ENCODE measurements at regions not wholly inside any gene's neighbourhood (a gene's known extent, or its start where the extent isn't known, plus 50 kb on each side); places are given as distances from the start of the nearest gene placed in this dataset.
A peak's percentile ranks its signal among the peaks of the same experiment; 100 is the strongest.

GRCh38 chr5:68746643-68747420 is 347.0 kb upstream of the SLC30A5 start:
- DNase-seq (ENCODE audit: low read depth in 2 of 2) = no peak

DNA sequence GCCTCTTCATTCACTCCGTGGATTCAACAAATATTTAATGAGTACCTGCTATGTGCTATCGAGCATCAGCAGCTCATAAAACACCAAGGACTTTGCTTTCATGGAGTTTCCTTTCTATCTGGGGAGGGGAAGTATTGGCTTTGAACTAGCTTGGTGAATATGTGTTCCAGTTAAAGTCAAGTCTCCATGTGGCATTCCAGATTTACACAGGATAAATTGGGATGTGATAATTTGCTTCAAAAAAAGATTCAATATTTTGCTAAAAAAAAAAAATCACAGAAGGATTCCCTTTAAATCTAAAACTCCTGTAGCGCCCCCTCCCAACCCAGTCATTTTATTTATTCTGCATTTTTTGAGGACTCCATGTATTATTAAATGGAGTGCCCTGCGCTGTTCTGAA is 346.3 kb upstream of the SLC30A5 start:
- DNase-seq (ENCODE audit: low read depth in 2 of 2) = no peak

- peak in 1 of 2 experiments; percentile 33 for DNase-seq (ENCODE audit: low read depth in 2 of 2)
Measured at GRCh38 chr5:68748101-68748500, 345.7 kb upstream of the SLC30A5 start.

GRCh38 chr5:68749077-68749476 is 344.7 kb upstream of the SLC30A5 start:
- no peak for DNase-seq (ENCODE audit: low read depth in 2 of 2)

DNA sequence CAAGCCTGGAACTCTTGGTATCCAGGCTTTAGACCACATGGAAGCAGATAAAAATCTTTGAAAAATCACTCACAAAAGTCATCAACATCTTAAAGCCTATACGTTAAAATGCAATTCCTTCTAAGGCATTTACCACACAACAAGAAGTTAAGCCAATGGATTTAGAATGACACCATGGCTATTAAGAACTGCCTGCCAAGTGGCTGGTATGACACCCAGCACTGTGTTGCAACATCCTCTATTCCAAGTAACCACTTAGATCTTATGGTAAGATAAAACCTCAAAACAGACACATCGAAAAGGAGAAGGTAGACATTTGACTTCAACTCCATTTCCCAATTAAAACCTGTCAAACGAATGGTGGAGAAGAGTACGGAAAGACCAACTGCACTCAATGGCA is 344.2 kb upstream of the SLC30A5 start:
- no peak for DNase-seq (ENCODE audit: low read depth in 2 of 2)

DNA sequence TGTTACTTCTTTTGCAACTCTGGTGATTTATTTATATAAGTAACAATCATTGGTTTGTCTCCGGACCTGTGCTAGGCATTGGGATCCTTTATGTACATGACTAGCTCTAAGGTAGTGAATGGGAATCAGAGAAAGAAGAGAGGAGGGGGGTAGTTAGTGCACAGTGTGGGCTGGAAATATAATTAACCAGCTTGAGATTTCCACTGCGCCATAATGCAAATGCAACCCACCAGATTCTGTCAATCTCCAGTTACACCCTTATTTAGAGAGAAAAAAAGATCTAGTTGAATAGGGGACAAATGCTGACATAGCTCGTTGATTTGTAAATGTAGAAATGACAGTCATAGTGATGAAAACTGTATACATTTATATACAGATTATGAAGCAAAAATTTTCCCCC is 342.2 kb upstream of the SLC30A5 start:
- no peak for DNase-seq (ENCODE audit: low read depth in 2 of 2)

DNA sequence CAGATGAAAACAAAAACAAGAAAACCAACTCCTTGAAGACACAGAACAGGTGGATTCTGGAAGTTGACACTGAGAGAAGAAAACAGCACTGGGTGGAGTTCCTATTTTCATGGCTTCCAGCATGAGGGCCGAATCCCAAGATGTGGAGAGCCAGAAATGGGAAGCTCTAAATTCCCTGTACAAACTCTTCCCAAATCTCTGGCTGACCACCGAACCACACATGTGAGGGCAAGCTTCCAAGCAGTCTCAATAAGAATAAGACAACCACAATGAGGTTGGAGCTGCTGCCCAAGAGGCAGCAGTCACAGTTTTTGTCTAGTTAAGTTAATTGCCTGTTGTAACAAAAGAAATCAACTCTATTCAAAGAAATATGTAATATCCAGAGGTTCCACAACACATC is 339.3 kb upstream of the SLC30A5 start:
- DNase-seq (ENCODE audit: low read depth in 2 of 2) = no peak

- DNase-seq (ENCODE audit: low read depth in 2 of 2) = no peak
Measured at GRCh38 chr5:68755293-68755692, 338.5 kb upstream of the SLC30A5 start.

GRCh38 chr5:68757006-68757405 is 336.8 kb upstream of the SLC30A5 start:
- no peak for DNase-seq (ENCODE audit: low read depth in 2 of 2)

DNA sequence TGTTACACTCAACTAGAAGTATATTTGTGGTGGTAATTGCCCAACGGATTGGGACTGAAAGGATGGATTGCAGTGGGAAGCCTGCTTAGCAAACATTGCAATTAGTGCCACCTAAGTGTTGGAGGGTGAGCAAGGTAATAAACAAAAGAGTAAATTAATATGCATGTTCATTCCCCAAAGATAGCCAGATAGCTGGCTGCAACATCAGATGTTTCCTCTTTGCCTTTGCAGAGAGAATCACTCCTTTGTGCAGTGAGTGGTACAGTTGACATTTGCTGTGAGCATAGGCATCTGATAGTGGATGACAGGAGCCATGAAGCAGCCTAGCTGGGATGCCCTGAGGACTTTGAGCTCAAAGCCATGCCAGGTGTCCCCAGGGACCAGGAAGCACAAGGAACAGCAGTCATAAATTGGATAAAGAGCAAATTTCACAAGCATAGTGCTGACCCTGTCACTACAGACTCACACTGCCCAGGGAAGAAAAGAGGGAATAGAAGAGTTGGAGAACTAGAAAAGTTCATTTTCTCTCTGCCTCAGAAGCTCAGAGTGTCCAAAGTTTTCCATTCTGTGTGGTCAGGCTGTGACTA is 336.1 kb upstream of the SLC30A5 start:
- DNase-seq (ENCODE audit: low read depth in 2 of 2) = no peak

DNA sequence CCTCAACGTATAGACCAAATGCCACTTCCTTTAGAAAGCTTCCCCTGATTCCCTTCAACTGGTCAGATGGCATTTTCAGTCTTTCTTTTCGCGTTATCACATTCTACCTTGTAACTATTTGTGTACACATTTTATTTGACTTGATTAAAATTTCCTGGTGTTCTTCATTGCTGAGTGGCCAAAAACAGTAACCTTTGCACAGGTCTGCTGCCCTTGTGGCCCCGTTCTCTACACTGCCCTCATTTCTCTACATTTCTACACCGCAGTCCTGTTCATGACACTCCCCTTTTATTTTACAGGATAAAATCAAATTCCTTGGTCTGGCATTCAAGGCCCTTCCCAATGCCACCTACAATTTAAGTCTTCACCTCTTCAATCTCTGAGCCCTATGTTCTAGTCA is 334.2 kb upstream of the SLC30A5 start:
- DNase-seq (ENCODE audit: low read depth in 2 of 2) = no peak

DNA sequence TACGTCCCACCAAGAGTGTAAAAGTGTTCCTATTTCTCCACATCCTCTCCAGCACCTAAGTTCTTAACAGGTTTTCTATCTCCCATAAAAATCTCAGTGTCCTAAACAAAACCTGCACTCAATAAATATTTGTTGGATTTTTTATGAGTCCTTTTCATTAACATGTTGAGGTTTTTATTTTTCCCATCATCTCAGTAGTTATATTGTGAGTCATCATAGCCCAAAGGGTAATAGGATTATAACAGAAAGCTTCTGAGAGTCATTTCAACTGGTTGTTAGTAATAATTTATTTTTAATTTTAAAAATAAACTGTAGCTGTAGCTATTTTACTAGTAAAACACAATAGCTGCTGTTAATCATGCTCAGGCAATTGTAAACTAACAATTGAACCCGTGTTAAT is 331.6 kb upstream of the SLC30A5 start:
- no peak for DNase-seq (ENCODE audit: low read depth in 2 of 2)

GRCh38 chr5:68766952-68767464 is 326.8 kb upstream of the SLC30A5 start:
- DNase-seq (ENCODE audit: low read depth in 2 of 2) = no peak

DNA sequence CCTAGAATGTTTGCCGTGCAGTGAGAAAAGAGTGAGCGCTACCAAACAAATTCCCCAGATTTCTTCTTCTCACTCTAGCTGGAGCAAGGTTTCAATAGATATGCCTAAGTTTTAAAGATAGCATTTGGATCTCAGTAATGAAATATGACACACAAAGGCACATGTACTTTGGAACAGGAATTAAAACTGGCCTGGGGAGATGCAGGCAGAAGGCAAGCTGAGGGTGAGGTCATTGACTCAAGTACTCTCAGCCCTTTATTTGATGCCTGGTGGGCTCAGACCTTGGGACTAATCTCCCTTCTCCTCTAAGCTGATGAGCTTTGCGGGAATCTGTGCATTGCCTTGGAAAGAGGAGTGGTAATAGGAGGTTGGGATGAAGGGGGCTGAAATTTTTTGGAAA is 323.3 kb upstream of the SLC30A5 start:
- DNase-seq (ENCODE audit: low read depth in 2 of 2) = no peak

DNA sequence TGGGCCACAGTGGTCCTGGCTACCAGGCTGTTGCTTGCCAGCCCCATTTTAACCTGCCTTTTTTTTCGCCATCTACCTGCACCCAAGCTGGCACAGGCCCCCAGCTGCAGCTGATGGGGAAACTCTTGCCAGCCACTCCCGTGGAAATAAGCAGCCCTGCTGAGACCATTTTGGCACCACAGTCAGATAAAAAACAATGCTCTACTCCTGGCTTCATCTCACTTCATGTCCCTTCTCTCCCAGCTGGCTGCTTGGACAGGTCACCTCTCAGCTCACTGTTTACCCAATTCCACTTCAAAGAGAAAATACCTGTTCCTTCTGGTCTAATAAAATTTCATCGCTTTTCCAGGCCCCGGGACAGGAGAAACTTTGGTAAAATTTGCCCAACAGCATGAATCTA is 322.6 kb upstream of the SLC30A5 start:
- DNase-seq (ENCODE audit: low read depth in 2 of 2) = no peak

DNA sequence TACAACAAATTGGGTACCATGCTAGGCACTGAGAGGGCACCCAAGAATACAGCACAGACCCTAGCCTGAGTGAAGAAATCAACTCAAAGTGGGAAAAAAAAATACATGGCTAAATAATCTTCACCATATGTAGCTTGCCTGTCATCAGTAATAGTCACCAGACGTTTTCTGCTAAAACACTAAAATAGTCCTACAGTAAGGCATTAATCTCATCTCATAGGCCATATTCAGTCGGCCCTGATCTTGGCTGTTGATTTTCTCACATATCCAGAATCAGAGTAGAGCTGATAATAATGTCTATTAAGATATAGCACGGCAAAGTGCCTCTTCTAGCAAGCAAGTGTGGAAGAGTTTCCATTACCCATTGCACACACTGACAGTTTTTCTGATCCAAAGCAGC is 322.1 kb upstream of the SLC30A5 start:
- DNase-seq (ENCODE audit: low read depth in 2 of 2) = no peak

DNA sequence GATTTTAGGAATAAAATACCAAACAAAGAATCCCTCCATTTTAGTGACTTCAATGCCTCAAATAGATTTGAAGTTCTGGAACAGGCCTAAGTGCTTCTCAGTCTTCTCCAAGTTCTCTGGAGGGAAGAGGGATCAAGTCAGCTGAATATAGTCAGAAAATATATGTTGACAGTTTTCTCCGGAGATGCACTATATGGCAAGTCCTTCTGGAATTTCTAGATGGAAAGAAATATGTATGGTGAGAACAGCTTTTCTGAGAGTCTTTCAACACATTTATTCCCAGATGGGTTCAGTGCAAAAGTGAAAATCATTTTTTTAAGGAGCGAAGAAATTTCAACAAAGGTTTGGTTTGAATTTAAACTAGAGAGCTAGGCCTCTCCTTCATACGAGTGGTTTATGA is 317.4 kb upstream of the SLC30A5 start:
- DNase-seq (ENCODE audit: low read depth in 2 of 2) = no peak

DNA sequence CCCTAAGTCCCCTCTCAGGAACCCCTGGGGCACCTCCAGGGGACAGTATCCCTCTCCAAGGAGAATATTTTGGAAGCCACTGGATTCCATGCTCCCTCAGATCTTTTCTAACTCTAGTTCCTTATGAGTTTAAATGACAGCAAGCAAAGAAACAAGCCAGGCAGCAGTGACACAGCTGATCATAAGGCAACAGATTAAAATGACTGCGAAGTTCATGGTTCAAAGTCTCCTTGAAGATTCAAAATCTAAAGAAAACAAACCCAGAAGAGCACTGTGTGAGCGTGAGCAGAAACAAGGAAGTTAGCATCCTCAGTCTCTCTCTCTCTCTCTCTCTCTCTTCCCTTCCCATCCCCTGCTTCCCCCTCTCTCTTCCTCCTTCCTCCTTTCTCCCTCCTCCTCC is 316.7 kb upstream of the SLC30A5 start:
- DNase-seq (ENCODE audit: low read depth in 2 of 2) = no peak

- no peak for DNase-seq (ENCODE audit: low read depth in 2 of 2)
Measured at GRCh38 chr5:68778484-68778883, 315.3 kb upstream of the SLC30A5 start.

DNA sequence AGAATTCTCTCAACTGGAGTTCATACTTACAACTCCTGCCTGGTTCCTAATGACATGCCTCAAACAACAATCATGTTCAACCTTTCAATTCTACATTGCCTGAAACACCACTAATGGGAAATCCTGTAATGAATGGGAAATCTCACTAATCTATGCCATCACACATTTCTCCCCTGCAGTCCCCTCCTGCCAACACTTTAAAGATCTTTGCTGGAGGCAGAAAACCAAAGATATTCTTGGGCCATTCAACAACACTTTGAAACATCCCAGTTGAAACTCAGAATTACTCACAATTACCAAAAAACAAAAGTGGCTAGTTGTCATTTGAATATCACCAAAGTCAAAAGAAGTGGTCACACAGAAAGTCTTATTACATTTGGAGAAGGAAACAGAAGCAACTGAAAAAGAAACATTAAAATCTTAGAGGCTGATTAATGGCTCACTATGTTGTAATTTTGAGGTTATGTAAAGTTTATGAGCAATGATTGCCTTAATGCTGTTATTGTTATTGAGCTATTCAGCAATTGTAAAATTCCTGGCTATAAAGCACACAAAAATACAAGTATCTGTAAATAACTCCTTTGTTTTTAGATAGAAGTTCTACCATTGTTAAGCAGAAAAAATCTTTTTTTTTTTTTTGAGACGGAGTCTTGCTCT is 313.4 kb upstream of the SLC30A5 start:
- DNase-seq (ENCODE audit: low read depth in 2 of 2) = no peak

DNA sequence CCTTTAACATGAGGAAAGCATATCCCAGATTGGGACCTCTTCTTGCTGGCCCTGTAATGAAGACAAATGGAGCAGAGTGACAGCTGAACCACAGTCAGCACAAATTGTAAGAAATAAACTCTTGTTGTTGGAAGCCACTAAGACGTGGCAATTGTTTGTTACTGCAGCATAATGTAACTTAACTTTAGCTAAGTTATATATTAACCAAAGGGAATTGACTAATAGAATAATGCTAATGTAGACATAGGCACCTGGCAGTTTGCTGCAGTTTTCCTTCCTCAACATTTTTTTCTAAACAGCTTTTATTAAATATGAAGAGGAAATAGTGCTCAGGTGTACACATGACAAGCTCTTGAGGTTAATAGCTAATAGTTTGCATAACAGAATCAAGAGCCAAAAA is 300.7 kb upstream of the SLC30A5 start:
- no peak for DNase-seq (ENCODE audit: low read depth in 2 of 2)

- no peak for DNase-seq (ENCODE audit: low read depth in 2 of 2)
Measured at GRCh38 chr5:68793993-68794392, 299.8 kb upstream of the SLC30A5 start.

- no peak for DNase-seq (ENCODE audit: low read depth in 2 of 2)
Measured at GRCh38 chr5:68795190-68795589, 298.6 kb upstream of the SLC30A5 start.

Data from fibroblast of skin of left biceps (primary cell).